ENCODE measurements at regions not wholly inside any gene's neighbourhood (a gene's known extent, or its start where the extent isn't known, plus 50 kb on each side); places are given as distances from the start of the nearest gene placed in this dataset.
"Not testable (repeated sequence)": the region's sequence is repeated elsewhere in the genome, so short reads cannot be mapped to it uniquely, and the experiment has no call there.

DNA sequence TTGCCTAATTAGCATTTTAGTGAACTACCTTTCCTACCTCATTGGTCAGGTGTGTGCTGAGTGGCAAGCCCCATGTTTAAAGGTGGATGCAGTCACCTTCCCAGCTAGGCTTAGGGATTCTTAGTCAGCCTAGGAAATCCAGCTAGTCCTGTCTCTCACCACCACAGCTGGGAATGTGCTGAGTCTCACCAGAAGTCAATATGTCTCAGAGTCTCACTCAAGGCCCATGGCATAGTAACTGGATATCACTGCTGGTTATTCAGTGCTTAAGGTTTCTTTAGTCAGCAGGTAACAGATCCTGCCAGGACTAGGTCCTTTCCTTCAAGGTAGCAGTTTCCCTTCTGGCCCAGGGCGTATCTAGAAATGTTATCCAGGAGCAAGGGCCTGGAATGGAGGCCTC, 136.5 kb downstream of the COX18 start:
- Histone ChIP-seq H3K4me3 (no peak overlapping the region), H3K27ac (no peak overlapping the region), H3K9me3 (ENCODE audit: low read depth, low read length) (no peaks in the 10 kb centered on the region), H3K9ac (ENCODE audit: insufficient read length) (no peak overlapping the region), H3K36me3 (ENCODE audit: insufficient read depth, low read length) (no peaks in the 10 kb centered on the region)
- TF ChIP-seq POLR2AphosphoS5 (IDR thresholded peaks at IDR 0.05; ENCODE audit: borderline replicate concordance, low read depth, low read length), result no peak
- TF ChIP-seq FOXP2 (optimal IDR thresholded peaks at IDR 0.05; ENCODE audit: control extremely low read depth, extremely low read length, insufficient read depth), result no peak
- no peak for TF ChIP-seq EZH2 (IDR thresholded peaks at IDR 0.05)
- DNase-seq (ENCODE audit: low read depth, low spot score), result no peak

GRCh38 chr4:72931346-72931745, 138.2 kb downstream of the COX18 start:
- DNase-seq (ENCODE audit: low read depth, low spot score), result no peak
- Histone ChIP-seq H3K9me3 (ENCODE audit: low read depth, low read length) (no peaks in the 10 kb centered on the region), H3K9ac (ENCODE audit: insufficient read length) (no peak overlapping the region), H3K27ac (no peak overlapping the region), H3K36me3 (ENCODE audit: insufficient read depth, low read length) (no peaks in the 10 kb centered on the region), H3K4me3 (no peak overlapping the region)
- TF ChIP-seq EZH2 (IDR thresholded peaks at IDR 0.05) (no peak), FOXP2 (optimal IDR thresholded peaks at IDR 0.05; ENCODE audit: control extremely low read depth, extremely low read length, insufficient read depth) (no peak), POLR2AphosphoS5 (IDR thresholded peaks at IDR 0.05; ENCODE audit: borderline replicate concordance, low read depth, low read length) (no peak)

- H3K36me3 ChIP-seq (ENCODE audit: insufficient read depth, low read length); H3K27ac ChIP-seq; H3K9ac ChIP-seq (ENCODE audit: insufficient read length); H3K4me3 ChIP-seq; DNase-seq (ENCODE audit: low read depth, low spot score); H3K9me3 ChIP-seq (ENCODE audit: low read depth, low read length): not testable (repeated sequence)
Observed at GRCh38 chr4:72929596-72930274, 139.8 kb downstream of the COX18 start.

DNA sequence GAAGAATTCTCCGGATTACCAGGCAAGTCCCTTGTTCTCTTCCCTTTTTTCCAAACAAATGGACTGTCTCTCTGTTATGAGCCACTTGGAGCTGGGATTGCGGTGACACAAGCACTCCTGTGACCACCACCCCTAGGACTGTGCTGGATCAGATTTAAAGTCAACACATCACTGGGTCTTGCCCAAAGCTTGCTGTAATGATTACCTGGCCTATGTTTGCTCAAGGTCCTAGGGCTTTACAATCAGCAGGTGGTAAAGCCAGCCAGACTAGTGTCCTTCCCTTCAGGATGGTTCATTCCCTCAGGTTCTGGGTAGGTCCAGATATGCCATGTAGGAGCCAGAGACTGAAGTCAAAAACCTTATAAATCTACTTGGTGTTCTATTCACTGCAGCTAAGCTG, 144.7 kb downstream of the COX18 start:
- Histone ChIP-seq H3K9ac (ENCODE audit: insufficient read length) (no peak overlapping the region), H3K36me3 (ENCODE audit: insufficient read depth, low read length) (no peaks in the 10 kb centered on the region), H3K27ac (no peak overlapping the region), H3K9me3 (ENCODE audit: low read depth, low read length) (no peaks in the 10 kb centered on the region), H3K4me3 (no peak overlapping the region)
- TF ChIP-seq POLR2AphosphoS5 (IDR thresholded peaks at IDR 0.05; ENCODE audit: borderline replicate concordance, low read depth, low read length) (no peak), FOXP2 (optimal IDR thresholded peaks at IDR 0.05; ENCODE audit: control extremely low read depth, extremely low read length, insufficient read depth) (no peak), EZH2 (IDR thresholded peaks at IDR 0.05) (no peak)
- DNase-seq (ENCODE audit: low read depth, low spot score), result no peak

DNA sequence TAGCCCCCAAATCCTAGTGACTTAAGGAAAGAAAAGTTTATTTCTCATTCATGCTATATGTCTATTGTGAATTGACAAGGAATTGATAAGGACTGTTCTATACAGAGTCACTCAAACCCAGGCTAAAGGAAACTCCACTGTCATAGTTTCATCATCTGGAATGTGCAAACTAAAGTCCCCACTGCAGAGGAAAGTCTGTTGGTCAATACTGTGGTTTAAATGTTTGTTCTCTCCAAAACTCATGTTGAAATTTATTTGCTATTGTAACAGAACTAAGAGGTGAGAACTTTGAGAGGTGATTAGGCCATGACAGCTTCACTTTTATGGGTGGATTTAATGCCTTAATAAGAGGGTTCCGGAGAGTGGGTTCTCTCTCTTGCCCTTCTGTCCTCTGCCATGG, 149.6 kb downstream of the COX18 start:
- Histone ChIP-seq H3K36me3 (ENCODE audit: insufficient read depth, low read length) (no peaks in the 10 kb centered on the region), H3K9ac (ENCODE audit: insufficient read length) (no peak overlapping the region), H3K4me3 (no peak overlapping the region), H3K27ac (no peak overlapping the region), H3K9me3 (ENCODE audit: low read depth, low read length) (no peaks in the 10 kb centered on the region)
- no peak for TF ChIP-seq EZH2 (IDR thresholded peaks at IDR 0.05)
- no peak for TF ChIP-seq POLR2AphosphoS5 (IDR thresholded peaks at IDR 0.05; ENCODE audit: borderline replicate concordance, low read depth, low read length)
- no peak for TF ChIP-seq FOXP2 (optimal IDR thresholded peaks at IDR 0.05; ENCODE audit: control extremely low read depth, extremely low read length, insufficient read depth)
- DNase-seq (ENCODE audit: low read depth, low spot score), result no peak

GRCh38 chr4:72919464-72919863, 150.1 kb downstream of the COX18 start:
- TF ChIP-seq FOXP2 (optimal IDR thresholded peaks at IDR 0.05; ENCODE audit: control extremely low read depth, extremely low read length, insufficient read depth), result no peak
- no peak for TF ChIP-seq POLR2AphosphoS5 (IDR thresholded peaks at IDR 0.05; ENCODE audit: borderline replicate concordance, low read depth, low read length)
- Histone ChIP-seq H3K9me3 (ENCODE audit: low read depth, low read length) (no peaks in the 10 kb centered on the region), H3K9ac (ENCODE audit: insufficient read length) (no peak overlapping the region), H3K36me3 (ENCODE audit: insufficient read depth, low read length) (no peaks in the 10 kb centered on the region), H3K27ac (no peak overlapping the region), H3K4me3 (no peak overlapping the region)
- no peak for DNase-seq (ENCODE audit: low read depth, low spot score)

DNA sequence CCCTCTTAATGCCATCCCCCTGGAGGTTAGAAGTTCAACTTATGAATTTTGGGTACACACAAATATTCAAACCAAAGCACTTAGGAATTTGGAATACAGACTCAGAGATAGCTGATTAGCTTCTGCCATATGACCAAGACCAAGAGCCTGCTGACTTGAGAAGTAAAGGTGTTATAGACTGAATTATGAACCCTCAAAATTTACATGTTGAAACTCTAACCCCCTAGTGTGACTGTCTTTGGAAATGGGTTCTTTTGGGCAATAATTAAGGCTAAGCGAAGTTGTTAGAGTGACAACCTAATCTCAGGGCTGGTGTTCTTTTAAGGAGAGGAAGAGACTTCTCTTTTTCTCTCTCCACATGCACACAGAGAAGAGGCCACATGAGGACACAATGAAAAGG, 151.2 kb downstream of the COX18 start:
- Histone ChIP-seq H3K36me3 (ENCODE audit: insufficient read depth, low read length) (no peaks in the 10 kb centered on the region), H3K9ac (ENCODE audit: insufficient read length) (no peak overlapping the region), H3K27ac (no peak overlapping the region), H3K4me3 (no peak overlapping the region), H3K9me3 (ENCODE audit: low read depth, low read length) (no peaks in the 10 kb centered on the region)
- TF ChIP-seq EZH2 (IDR thresholded peaks at IDR 0.05), result no peak
- TF ChIP-seq FOXP2 (optimal IDR thresholded peaks at IDR 0.05; ENCODE audit: control extremely low read depth, extremely low read length, insufficient read depth), result no peak
- TF ChIP-seq POLR2AphosphoS5 (IDR thresholded peaks at IDR 0.05; ENCODE audit: borderline replicate concordance, low read depth, low read length), result no peak
- no peak for DNase-seq (ENCODE audit: low read depth, low spot score)

- Histone ChIP-seq H3K9me3 (ENCODE audit: low read depth, low read length) (no peaks in the 10 kb centered on the region), H3K27ac (no peak overlapping the region), H3K36me3 (ENCODE audit: insufficient read depth, low read length) (no peaks in the 10 kb centered on the region), H3K4me3 (no peak overlapping the region), H3K9ac (ENCODE audit: insufficient read length) (no peak overlapping the region)
- no peak for TF ChIP-seq POLR2AphosphoS5 (IDR thresholded peaks at IDR 0.05; ENCODE audit: borderline replicate concordance, low read depth, low read length)
- no peak for TF ChIP-seq EZH2 (IDR thresholded peaks at IDR 0.05)
- DNase-seq (ENCODE audit: low read depth, low spot score), result no peak
Observed at GRCh38 chr4:72911316-72911715, 158.2 kb downstream of the COX18 start.

- no peak for TF ChIP-seq EZH2 (IDR thresholded peaks at IDR 0.05)
- no peak for TF ChIP-seq FOXP2 (optimal IDR thresholded peaks at IDR 0.05; ENCODE audit: control extremely low read depth, extremely low read length, insufficient read depth)
- TF ChIP-seq POLR2AphosphoS5 (IDR thresholded peaks at IDR 0.05; ENCODE audit: borderline replicate concordance, low read depth, low read length), result no peak
- no peak for DNase-seq (ENCODE audit: low read depth, low spot score)
- no peak overlapping the region for H3K4me3 ChIP-seq
Observed at GRCh38 chr4:72909461-72909860, 160.1 kb downstream of the COX18 start.

More at GRCh38 chr4:72909461-72909860, 160.1 kb downstream of the COX18 start:
- H3K9me3 ChIP-seq (ENCODE audit: low read depth, low read length), result no peaks in the 10 kb centered on the region
- H3K36me3 ChIP-seq (ENCODE audit: insufficient read depth, low read length), result no peaks in the 10 kb centered on the region
- H3K9ac ChIP-seq (ENCODE audit: insufficient read length), result no peak overlapping the region
- H3K27ac ChIP-seq, result no peak overlapping the region

Data from SK-N-MC (cell line).